ENCODE measurements at regions not wholly inside any gene's neighbourhood (a gene's known extent, or its start where the extent isn't known, plus 50 kb on each side); places are given as distances from the start of the nearest gene placed in this dataset.

GRCh38 chr11:37371346-37371970 is 773.4 kb upstream of the RAG2 start:
- no peak for TF ChIP-seq EZH2phosphoT487 (IDR thresholded peaks at IDR 0.05; ENCODE audit: insufficient read depth, low read depth)
- no peak for TF ChIP-seq EZH2 (IDR thresholded peaks at IDR 0.05; ENCODE audit: insufficient read depth, poor library complexity, severe bottlenecking)

Data from GM23248 (cell line).